ENCODE measurements at regions not wholly inside any gene's neighbourhood (a gene's known extent, or its start where the extent isn't known, plus 50 kb on each side); places are given as distances from the start of the nearest gene placed in this dataset.

DNA sequence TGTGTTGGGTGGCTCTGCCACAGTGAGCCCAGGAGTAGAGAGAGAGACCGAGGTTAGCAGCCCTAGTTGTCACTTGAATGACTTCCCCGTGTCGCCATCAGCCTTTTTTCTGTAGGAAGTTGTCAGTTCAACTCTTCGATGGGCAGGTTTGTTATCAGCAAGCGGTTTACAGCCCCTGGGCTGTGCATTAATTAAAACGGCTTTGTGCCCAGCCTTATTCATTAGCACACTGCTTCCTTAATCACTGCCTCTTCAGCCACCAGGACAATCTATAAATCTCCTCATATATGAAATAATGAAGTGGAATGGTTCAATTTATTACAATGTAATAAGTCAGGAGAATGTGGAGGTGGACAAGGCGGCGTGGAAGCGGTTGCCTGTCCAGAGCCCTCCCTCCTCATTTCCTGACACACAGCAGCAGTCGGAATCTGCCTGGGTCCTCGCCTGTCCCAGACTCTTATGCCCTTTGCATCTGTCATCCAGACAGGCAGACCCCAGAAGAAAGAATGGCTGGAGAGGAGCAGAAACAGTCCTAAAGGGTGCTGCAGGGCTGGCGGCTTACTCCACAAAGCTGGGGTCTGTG, 122.4 kb upstream of the OPCML start:
- Histone ChIP-seq H3K4me1 (no peaks in the 10 kb centered on the region), H3K27me3 (no peaks in the 10 kb centered on the region), H3K27ac (no peak overlapping the region), H3K9me3 (no peaks in the 10 kb centered on the region), H3K4me3 (no peak overlapping the region), H3K36me3 (no peaks in the 10 kb centered on the region)
- TF ChIP-seq, protein P1, sequence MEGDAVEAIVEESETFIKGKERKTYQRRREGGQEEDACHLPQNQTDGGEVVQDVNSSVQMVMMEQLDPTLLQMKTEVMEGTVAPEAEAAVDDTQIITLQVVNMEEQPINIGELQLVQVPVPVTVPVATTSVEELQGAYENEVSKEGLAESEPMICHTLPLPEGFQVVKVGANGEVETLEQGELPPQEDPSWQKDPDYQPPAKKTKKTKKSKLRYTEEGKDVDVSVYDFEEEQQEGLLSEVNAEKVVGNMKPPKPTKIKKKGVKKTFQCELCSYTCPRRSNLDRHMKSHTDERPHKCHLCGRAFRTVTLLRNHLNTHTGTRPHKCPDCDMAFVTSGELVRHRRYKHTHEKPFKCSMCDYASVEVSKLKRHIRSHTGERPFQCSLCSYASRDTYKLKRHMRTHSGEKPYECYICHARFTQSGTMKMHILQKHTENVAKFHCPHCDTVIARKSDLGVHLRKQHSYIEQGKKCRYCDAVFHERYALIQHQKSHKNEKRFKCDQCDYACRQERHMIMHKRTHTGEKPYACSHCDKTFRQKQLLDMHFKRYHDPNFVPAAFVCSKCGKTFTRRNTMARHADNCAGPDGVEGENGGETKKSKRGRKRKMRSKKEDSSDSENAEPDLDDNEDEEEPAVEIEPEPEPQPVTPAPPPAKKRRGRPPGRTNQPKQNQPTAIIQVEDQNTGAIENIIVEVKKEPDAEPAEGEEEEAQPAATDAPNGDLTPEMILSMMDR (IDR thresholded peaks at IDR 0.05) = no peak
- DNase-seq (ENCODE audit: low spot score) = no peak

DNA sequence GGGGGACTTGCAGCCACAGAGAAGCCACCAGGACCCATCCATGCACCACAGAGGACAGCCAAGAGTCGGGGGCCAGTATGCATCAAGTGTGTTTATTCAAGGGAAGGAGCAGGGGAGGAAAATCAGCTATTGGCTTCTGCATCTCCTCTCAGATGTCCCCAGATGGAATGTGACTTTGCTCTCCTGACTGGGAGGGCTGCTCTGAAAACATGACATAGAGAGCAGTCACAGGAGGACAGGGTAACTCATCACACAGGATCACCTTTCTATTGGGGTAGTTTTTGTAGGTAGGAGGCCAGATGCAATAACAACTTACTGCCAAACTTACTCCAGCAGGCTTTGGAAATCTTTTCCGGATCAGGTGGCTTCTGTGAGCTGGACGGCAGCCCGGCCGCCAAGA, 121.0 kb upstream of the OPCML start:
- no peak overlapping the region for H3K4me3 ChIP-seq
- no peaks in the 10 kb centered on the region for H3K27me3 ChIP-seq

DNA sequence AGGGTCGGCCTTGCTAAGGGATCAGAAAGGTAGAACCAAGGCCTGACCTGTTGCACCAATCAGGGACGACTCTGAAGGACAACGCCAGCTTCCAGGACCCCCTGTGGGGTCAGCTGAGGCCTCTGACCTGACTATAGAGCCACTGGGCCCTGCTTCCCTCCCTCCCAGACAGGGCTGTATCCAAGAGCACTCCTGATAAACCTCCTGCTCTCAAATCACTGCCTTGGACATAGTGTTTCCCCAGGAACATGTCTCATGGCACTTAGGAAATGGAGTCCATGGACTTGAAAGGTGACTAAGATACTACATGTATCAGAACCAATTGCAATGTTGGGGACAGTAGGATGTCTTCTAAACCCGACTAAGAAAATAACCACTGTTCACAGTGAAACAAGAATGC, 117.8 kb upstream of the OPCML start:
- Histone ChIP-seq H3K36me3 (no peaks in the 10 kb centered on the region), H3K27me3 (no peaks in the 10 kb centered on the region), H3K4me3 (no peak overlapping the region), H3K4me1 (no peaks in the 10 kb centered on the region), H3K27ac (no peak overlapping the region), H3K9me3 (no peaks in the 10 kb centered on the region)
- TF ChIP-seq, protein P1 (IDR thresholded peaks at IDR 0.05) = no peak
- no peak for DNase-seq (ENCODE audit: low spot score)

More for the DNA sequence above, 121.0 kb upstream of the OPCML start:
- no peaks in the 10 kb centered on the region for H3K9me3 ChIP-seq
- H3K36me3 ChIP-seq = no peaks in the 10 kb centered on the region
- H3K27ac ChIP-seq = no peak overlapping the region
- TF ChIP-seq, protein P1 (IDR thresholded peaks at IDR 0.05) = no peak
- no peak for DNase-seq (ENCODE audit: low spot score)
- no peaks in the 10 kb centered on the region for H3K4me1 ChIP-seq

DNA sequence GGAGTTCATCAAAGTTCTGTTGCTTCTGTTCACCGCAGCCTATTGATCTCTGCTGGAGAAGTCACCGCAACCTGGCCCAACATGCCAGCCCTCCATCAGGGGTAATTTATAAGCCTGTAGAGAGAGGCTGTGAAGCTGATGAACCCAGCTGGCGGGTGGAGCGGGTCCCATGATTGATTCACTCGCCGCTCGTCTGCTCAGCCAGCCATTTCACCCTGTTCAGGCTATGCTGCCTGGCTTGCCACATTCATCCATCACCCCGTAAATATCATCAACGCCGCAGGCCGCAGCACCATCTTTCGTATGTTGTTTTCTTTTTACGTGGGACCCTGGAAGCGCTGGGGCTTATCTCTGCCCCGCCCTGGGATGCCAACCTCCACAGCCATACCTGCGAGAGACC, 116.7 kb upstream of the OPCML start:
- H3K9me3 ChIP-seq = no peaks in the 10 kb centered on the region
- H3K4me1 ChIP-seq = no peaks in the 10 kb centered on the region
- H3K27me3 ChIP-seq = no peaks in the 10 kb centered on the region
- H3K4me3 ChIP-seq = no peak overlapping the region
- no peaks in the 10 kb centered on the region for H3K36me3 ChIP-seq
- TF ChIP-seq, protein P1 (IDR thresholded peaks at IDR 0.05) = no peak
- no peak overlapping the region for H3K27ac ChIP-seq
- no peak for DNase-seq (ENCODE audit: low spot score)

DNA sequence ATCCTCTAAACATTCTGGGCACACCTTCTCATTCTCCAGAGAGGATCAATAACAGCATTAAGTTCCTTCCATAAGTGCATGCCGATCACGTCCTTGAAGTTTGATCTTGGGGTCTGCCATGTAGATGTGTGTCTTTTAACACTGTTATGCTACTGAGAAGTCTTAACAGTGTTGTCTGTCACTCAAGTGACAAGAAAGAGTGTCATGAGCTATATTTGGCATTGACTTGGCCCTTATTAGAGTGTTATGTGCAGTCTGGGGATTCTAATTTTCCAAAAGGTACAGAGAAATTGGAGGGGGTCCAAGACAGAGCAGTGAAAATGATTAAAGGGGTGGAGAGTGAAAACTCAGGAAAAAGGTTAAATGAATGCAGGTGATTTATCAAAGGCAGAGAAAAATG, 107.1 kb upstream of the OPCML start:
- Histone ChIP-seq H3K36me3 (no peaks in the 10 kb centered on the region), H3K9me3 (no peaks in the 10 kb centered on the region), H3K4me1 (no peaks in the 10 kb centered on the region), H3K27me3 (no peaks in the 10 kb centered on the region), H3K4me3 (no peak overlapping the region), H3K27ac (no peak overlapping the region)
- no peak for DNase-seq (ENCODE audit: low spot score)
- TF ChIP-seq, protein P1 (IDR thresholded peaks at IDR 0.05) = no peak

DNA sequence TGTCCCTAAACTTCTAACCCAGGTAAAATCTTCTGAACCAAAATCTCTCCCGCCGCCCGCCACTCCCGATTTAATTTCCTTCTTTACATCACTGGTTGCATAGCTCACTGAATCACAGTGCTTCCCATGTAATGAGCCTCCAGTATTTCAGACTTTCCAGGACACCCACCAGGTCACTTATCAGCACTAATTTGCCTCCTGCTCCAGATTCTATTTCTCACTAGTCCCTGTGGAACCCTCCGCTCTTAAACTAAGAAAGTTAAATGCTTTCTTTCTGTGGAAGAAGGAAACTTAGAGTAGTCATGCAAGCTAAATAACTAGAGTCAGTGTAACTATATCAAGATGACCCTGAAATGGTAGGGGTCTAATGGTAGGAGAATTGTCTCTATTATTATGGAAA, 106.6 kb upstream of the OPCML start:
- Histone ChIP-seq H3K27ac (no peak overlapping the region), H3K27me3 (no peaks in the 10 kb centered on the region), H3K9me3 (no peaks in the 10 kb centered on the region), H3K36me3 (no peaks in the 10 kb centered on the region), H3K4me3 (no peak overlapping the region), H3K4me1 (no peaks in the 10 kb centered on the region)
- TF ChIP-seq, protein P1 (IDR thresholded peaks at IDR 0.05) = no peak
- no peak for DNase-seq (ENCODE audit: low spot score)

Measured in right atrium auricular region (tissue), 2 donors.